K562 (cell line): ENCODE measurements at regions not wholly inside any gene's neighbourhood (a gene's known extent, or its start where the extent isn't known, plus 50 kb on each side); places are given as distances from the start of the nearest gene placed in this dataset.

Experiments
- ATAC-seq: fragments of 200-7000 bp; cut with Tn5 transposase; 3 replicates; pipeline ENCODE4 v1.9.1; 2020; ENCODE audit warnings: moderate library complexity
- BruUV-seq: library from RNA; stranded (reverse); fragments of 400-500 nt; replicated peaks from 2 replicates; lab custom pipeline; 2021; lab: Mats Ljungman, UMichigan
- CTCF ChIA-PET: fragments of 300-600 bp; formaldehyde crosslinking; extraction: SDS; loops from one replicate; lab custom pipeline; 2021; ENCODE audit warnings: low intra/inter-chr PET ratio; lab: Yijun Ruan, JAX
- POLR2A ChIA-PET: fragments of 300-600, 350-650 bp; sonication (Branson Sonifier 250); formaldehyde crosslinking; extraction: SDS; loops from one replicate; lab custom pipeline; 2021; ENCODE audit warnings: antibody characterized with exemption, inconsistent platforms; lab: Yijun Ruan, JAX
- DNase-seq, 4 experiments: peaks; one replicate each; pipeline versions ENCODE4 v3.0.0 to v3.0.0-alpha.2; 2011 to 2018; ENCODE audit warnings: low spot score in 3 of 4, mixed read lengths in 3 of 4; ENCODE audit errors: extremely low read depth in 1 of 4
- FAIRE-seq: peaks from 2 replicates; lab custom pipeline; 2011; peaks lifted over from hg19 to GRCh38; lab: Jason Lieb, UNC
- H2AFZ ChIP-seq: 2 replicates; pipeline ENCODE4 v1.6.0; 2011; ENCODE audit warnings: low read depth, low read length, control low read depth, inconsistent platforms
- H3K27ac ChIP-seq: fragments of 200-600 bp; 3 replicates; pipeline ENCODE4 v1.8.0; 2011; ENCODE audit warnings: low read depth, mild to moderate bottlenecking, control low read depth, inconsistent platforms, low read length, moderate library complexity, mixed read lengths; ENCODE audit errors: extremely low read depth
- H3K27me3 ChIP-seq, 2 experiments: fragments of 300-600 bp in 1 of 2; 2 replicates in 1 of 2; 3 replicates in 1 of 2; pipeline versions ENCODE4 v1.6.0 to v1.8.0; 2011; ENCODE audit warnings: inconsistent platforms in 2 of 2, low read length in 2 of 2, mild to moderate bottlenecking in 1 of 2, mixed read lengths in 1 of 2, moderate library complexity in 1 of 2; ENCODE audit not compliant: control insufficient read depth in 2 of 2, insufficient read depth in 2 of 2
- H3K36me3 ChIP-seq: fragments of 300-600 bp; 3 replicates; pipeline ENCODE4 v1.8.0; 2011; ENCODE audit warnings: mild to moderate bottlenecking, low read length, inconsistent platforms; ENCODE audit not compliant: control insufficient read depth, insufficient read depth
- H3K4me1 ChIP-seq, 2 experiments: fragments of 200-600 bp in 1 of 2; replicated peaks in 1 of 2; 2 replicates in 1 of 2; 3 replicates in 1 of 2; pipeline versions ENCODE4 v1.5.1 to v1.8.0; 2011; ENCODE audit warnings: inconsistent platforms in 2 of 2, low read length in 2 of 2, mild to moderate bottlenecking in 1 of 2, mixed read lengths in 1 of 2, moderate library complexity in 1 of 2; ENCODE audit not compliant: control insufficient read depth in 2 of 2, insufficient read depth in 2 of 2
- H3K4me2 ChIP-seq: 2 replicates; pipeline ENCODE4 v1.6.1; 2011; ENCODE audit warnings: low read length, control low read depth, inconsistent platforms, mixed read lengths; ENCODE audit not compliant: insufficient read depth
- H3K4me3 ChIP-seq: fragments of 200-600 bp; sonication (generic), shearing (Covaris generic); 2 replicates; pipeline ENCODE4 v1.5.1; 2016; ENCODE audit warnings: control low read depth, inconsistent platforms
- H3K79me2 ChIP-seq: fragments of 200-600 bp; 3 replicates; pipeline ENCODE4 v1.8.0; 2011; ENCODE audit warnings: low read length, inconsistent platforms; ENCODE audit not compliant: control insufficient read depth, insufficient read depth
- H3K9ac ChIP-seq, 2 experiments: 2 replicates each; pipeline versions ENCODE4 v1.6.0 to v1.6.1; 2011; ENCODE audit warnings: low read depth in 2 of 2, low read length in 2 of 2, control low read depth in 1 of 2, inconsistent platforms in 1 of 2, mild to moderate bottlenecking in 1 of 2, mixed read lengths in 1 of 2; ENCODE audit not compliant: insufficient read depth in 1 of 2
- H3K9me1 ChIP-seq: one replicate; pipeline ENCODE4 v1.6.0; 2011; ENCODE audit warnings: inconsistent platforms, mild to moderate bottlenecking, low read length, moderate library complexity; ENCODE audit not compliant: control insufficient read depth, insufficient read depth
- H3K9me3 ChIP-seq: replicated peaks from 2 replicates; pipeline ENCODE4 v1.5.1; 2011; ENCODE audit warnings: low read depth, low read length, inconsistent platforms; ENCODE audit not compliant: control insufficient read depth, insufficient read depth
- H4K20me1 ChIP-seq: replicated peaks from 2 replicates; pipeline ENCODE4 v1.6.1; 2011; ENCODE audit warnings: low read length, inconsistent platforms, mixed read lengths; ENCODE audit not compliant: control insufficient read depth, insufficient read depth
- CCAR2 ChIP-seq: fragments of 200-400 bp; formaldehyde crosslinking; IDR thresholded peaks from 2 replicates; pipeline ENCODE4 v1.6.1; 2017; ENCODE audit warnings: mild to moderate bottlenecking, low read depth, low read length
- ELF1 ChIP-seq: fragments of 200-800 bp; sonication (Bioruptor generic); IDR thresholded peaks from 2 replicates; pipeline ENCODE4 v1.6.1; 2016; ENCODE audit warnings: missing genetic modification characterization, missing compliant biosample characterization
- ETV1 ChIP-seq: fragments of 450-650 bp; conservative IDR thresholded peaks from 2 replicates; pipeline ENCODE4 v1.6.1; 2016; ENCODE audit warnings: missing genetic modification characterization, control low read depth, low read depth, missing compliant biosample characterization
- FOXJ2 ChIP-seq: fragments of 200-800 bp; sonication (Bioruptor generic); IDR thresholded peaks from 2 replicates; pipeline ENCODE4 v1.6.1; 2016; ENCODE audit warnings: missing genetic modification characterization, missing compliant biosample characterization
- KHSRP ChIP-seq: fragments of 450-650 bp; IDR thresholded peaks from 2 replicates; pipeline ENCODE4 v1.6.1; 2017
- NFIX ChIP-seq: fragments of 250-450 bp; sonication (Bioruptor Pico); IDR thresholded peaks from 2 replicates; pipeline ENCODE4 v1.4.0; 2020; ENCODE audit warnings: low read depth, mild to moderate bottlenecking, moderate library complexity
- PCBP1 ChIP-seq: fragments of 200-400 bp; formaldehyde crosslinking; IDR thresholded peaks from 2 replicates; pipeline ENCODE4 v1.6.1; 2018; ENCODE audit warnings: mild to moderate bottlenecking, low read depth, low read length; ENCODE audit not compliant: poor library complexity, severe bottlenecking
- POU5F1 ChIP-seq: fragments of 150-350 bp; IDR thresholded peaks from 2 replicates; pipeline ENCODE4 v1.6.1; 2014; ENCODE audit warnings: borderline replicate concordance, low read length, low read depth, mild to moderate bottlenecking; ENCODE audit not compliant: partially characterized antibody
- PRPF4 ChIP-seq: fragments of 200-400 bp; formaldehyde crosslinking; IDR thresholded peaks from one replicate; pipeline ENCODE4 v1.6.1; 2017; ENCODE audit warnings: low read length, low read depth, mild to moderate bottlenecking; ENCODE audit not compliant: insufficient read depth, poor library complexity, severe bottlenecking
- SMARCA4 ChIP-seq: fragments of 450-650 bp; IDR thresholded peaks from 2 replicates; pipeline ENCODE4 v1.6.1; 2016
- ZBTB7A ChIP-seq: IDR thresholded peaks from 2 replicates; pipeline ENCODE4 v1.6.1; 2011; ENCODE audit warnings: low read depth, mild to moderate bottlenecking, low read length, moderate library complexity, borderline replicate concordance; ENCODE audit not compliant: control insufficient read depth
- WGBS: fragments of 100-300 bp; shearing (Covaris generic); methylation state at CpG from one replicate; pipeline ENCODE4 v1.1.6; 2016; ENCODE audit warnings: low coverage, mixed read lengths; ENCODE audit not compliant: insufficient coverage; ENCODE audit errors: missing lambda C conversion rate; 5-methylcytosine and 5-hydroxymethylcytosine counted together
- in situ Hi-C: fragments of 300-500 bp; cut with MboI; formaldehyde crosslinking; loops from 4 replicates; pipeline ENCODE4 v1.15.0; 2018; ENCODE audit warnings: inconsistent platforms, mixed read lengths
- intact Hi-C: fragments of 100-400 bp; cut with micrococcal nuclease; formaldehyde crosslinking; loops from 2 replicates; pipeline ENCODE4 v1.14.2; 2022
- TF ChIP-seq, protein P1 (sequence below): sonication (generic); formaldehyde crosslinking; IDR thresholded peaks from 2 replicates; pipeline ENCODE4 v1.8.0; 2022; ENCODE audit warnings: missing genetic modification reagents, mild to moderate bottlenecking, borderline replicate concordance
- TF ChIP-seq, protein P2 (sequence below): fragments of 450-650 bp; formaldehyde crosslinking; IDR thresholded peaks from 2 replicates; pipeline ENCODE4 v1.4.0; 2020; ENCODE audit warnings: mild to moderate bottlenecking

- TF ChIP-seq, protein P1, sequence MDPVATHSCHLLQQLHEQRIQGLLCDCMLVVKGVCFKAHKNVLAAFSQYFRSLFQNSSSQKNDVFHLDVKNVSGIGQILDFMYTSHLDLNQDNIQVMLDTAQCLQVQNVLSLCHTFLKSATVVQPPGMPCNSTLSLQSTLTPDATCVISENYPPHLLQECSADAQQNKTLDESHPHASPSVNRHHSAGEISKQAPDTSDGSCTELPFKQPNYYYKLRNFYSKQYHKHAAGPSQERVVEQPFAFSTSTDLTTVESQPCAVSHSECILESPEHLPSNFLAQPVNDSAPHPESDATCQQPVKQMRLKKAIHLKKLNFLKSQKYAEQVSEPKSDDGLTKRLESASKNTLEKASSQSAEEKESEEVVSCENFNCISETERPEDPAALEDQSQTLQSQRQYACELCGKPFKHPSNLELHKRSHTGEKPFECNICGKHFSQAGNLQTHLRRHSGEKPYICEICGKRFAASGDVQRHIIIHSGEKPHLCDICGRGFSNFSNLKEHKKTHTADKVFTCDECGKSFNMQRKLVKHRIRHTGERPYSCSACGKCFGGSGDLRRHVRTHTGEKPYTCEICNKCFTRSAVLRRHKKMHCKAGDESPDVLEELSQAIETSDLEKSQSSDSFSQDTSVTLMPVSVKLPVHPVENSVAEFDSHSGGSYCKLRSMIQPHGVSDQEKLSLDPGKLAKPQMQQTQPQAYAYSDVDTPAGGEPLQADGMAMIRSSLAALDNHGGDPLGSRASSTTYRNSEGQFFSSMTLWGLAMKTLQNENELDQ = no peak
- TF ChIP-seq KHSRP = no peak
- TF ChIP-seq FOXJ2 (tag) = no peak
These were observed 580.3 kb downstream of the TENT5A start (continued) for GRCh38 chr6:81172056-81172740.

DNA sequence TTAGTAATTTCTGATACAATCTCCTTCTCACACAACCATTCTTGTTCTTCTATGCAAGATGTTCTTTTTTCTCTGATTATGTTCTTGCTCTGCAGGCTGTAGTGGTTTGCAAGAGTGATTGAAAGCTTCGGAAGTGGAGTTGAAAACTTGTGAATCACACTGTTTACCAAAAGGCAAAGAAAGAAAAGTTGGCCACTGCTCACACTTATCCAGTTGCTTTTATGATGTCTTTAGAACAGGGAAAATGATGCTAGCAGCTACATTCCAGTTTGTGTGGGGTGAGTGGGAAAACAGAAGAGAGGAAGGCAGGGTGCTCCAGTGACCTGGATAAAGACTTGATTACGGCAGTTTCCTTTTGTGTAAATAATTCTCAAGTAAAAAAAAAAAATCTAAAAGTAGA is 583.3 kb downstream of the TENT5A start:
- Histone ChIP-seq H3K9me3 (no peaks in the 10 kb centered on the region), H3K36me3 (no peaks in the 10 kb centered on the region), H3K4me2 (no peak overlapping the region), H3K4me3 (no peak overlapping the region), H3K27me3 (no peaks in the 10 kb centered on the region), H3K79me2 (no peaks in the 10 kb centered on the region), H3K4me1 (no peaks in the 10 kb centered on the region), H2AFZ (no peak overlapping the region), H3K9me1 (no peaks in the 10 kb centered on the region), H3K27ac (no peak overlapping the region), H3K9ac (no peak overlapping the region), H4K20me1 (no peaks in the 10 kb centered on the region)
- ChIA-PET POLR2A (no interaction called here), CTCF (no interaction called here)
- in situ Hi-C loops = no loop called here
- intact Hi-C loops = no loop called here
- WGBS = 0% methylated on average over 2 of the region's 2 CpGs
- no peak for DNase-seq
- BruUV-seq = no TSS peak
- FAIRE-seq = no peak
- no peak for ATAC-seq
- TF ChIP-seq ZBTB7A (no peak), ETV1 (tag) (no peak), PCBP1 (no peak), POU5F1 (no peak), PRPF4 (no peak), NFIX (no peak), ELF1 (tag) (no peak), SMARCA4 (no peak), CCAR2 (no peak)
- TF ChIP-seq, protein P2, sequence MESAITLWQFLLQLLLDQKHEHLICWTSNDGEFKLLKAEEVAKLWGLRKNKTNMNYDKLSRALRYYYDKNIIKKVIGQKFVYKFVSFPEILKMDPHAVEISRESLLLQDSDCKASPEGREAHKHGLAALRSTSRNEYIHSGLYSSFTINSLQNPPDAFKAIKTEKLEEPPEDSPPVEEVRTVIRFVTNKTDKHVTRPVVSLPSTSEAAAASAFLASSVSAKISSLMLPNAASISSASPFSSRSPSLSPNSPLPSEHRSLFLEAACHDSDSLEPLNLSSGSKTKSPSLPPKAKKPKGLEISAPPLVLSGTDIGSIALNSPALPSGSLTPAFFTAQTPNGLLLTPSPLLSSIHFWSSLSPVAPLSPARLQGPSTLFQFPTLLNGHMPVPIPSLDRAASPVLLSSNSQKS (CRISPR knock-in tag) = no peak
